LNCAP (cell line): ENCODE measurements at regions not wholly inside any gene's neighbourhood (a gene's known extent, or its start where the extent isn't known, plus 50 kb on each side); places are given as distances from the start of the nearest gene placed in this dataset.

Source experiments
- TF ChIP-seq, protein P1 (sequence below): fragments of 450-650 bp; IDR thresholded peaks from 2 replicates; pipeline ENCODE4 v1.5.1; 2017; ENCODE audit warnings: mild to moderate bottlenecking

DNA sequence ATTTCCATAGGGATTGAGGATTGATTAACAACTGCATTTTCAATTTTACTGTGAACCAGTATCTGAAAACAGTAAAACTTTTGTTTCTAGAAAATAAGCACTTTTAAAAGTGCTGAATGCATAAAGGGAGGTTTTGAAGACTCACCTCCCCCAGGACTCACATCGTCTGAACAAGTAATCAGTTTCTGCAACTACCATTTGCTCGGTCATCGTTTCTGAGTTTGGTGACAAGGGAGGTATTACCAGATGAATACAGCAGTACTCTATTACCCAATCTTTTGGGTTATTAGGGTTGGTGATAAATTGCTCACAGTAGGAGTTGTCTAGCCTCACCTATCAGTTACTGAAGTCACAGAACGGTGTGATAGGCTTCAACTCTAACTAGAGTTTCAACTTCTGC lies 234.5 kb upstream of the FN1 start:
- TF ChIP-seq, protein P1, sequence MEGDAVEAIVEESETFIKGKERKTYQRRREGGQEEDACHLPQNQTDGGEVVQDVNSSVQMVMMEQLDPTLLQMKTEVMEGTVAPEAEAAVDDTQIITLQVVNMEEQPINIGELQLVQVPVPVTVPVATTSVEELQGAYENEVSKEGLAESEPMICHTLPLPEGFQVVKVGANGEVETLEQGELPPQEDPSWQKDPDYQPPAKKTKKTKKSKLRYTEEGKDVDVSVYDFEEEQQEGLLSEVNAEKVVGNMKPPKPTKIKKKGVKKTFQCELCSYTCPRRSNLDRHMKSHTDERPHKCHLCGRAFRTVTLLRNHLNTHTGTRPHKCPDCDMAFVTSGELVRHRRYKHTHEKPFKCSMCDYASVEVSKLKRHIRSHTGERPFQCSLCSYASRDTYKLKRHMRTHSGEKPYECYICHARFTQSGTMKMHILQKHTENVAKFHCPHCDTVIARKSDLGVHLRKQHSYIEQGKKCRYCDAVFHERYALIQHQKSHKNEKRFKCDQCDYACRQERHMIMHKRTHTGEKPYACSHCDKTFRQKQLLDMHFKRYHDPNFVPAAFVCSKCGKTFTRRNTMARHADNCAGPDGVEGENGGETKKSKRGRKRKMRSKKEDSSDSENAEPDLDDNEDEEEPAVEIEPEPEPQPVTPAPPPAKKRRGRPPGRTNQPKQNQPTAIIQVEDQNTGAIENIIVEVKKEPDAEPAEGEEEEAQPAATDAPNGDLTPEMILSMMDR = no peak

DNA sequence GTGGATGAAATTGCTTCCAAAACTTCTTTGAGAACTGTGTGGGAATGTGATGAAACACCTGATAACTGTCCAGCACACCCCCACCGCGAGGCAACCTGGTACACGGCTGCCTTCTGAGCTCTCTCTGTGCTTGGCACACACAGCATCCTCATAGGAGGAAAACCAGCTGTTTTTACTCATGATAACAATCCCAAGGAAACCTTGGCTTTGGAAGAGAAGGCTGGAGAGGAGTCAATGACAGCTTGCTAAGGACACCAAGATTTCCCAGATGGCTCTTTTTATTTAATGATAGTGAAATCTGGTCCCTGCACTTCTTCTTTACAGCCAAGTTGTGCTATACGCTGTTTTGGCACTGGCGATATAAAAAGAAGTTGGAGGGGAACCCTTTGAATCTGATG lies 232.5 kb upstream of the FN1 start:
- TF ChIP-seq, protein P1 = no peak

DNA sequence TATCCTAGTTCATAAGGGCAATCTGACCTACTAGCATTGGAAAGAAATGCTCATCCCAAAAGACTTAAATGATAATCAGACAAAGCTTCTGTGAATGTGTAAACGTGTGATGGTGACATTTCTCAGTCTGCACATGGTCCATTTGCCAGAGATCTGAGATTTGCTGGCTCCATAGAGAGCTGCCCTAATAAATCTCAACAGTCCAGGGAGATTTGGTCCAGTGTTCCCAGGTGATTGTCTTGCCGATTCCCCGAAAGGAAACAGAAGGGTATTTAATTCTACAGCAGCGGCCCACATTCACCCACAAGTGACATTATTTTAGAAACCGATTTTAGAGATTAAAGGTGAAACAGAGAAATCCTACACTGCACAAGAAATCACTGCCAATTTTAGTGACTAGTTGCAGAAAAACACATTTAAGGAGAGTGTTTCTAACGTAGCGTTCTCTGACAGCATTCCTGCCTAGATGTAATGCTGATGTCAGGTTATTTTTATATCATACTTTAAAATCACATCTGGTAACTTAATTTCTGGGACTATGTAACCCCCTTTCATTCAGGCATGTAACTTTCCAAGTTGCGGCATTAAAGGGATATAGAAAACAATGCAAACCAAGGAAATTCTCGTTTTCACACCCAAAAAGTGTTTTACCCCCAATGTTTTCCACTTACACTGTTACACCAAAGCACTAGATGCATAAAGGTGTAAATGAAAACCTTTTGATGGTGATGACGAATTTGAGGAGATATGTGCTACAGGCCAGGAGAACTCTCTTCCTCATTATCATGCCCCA lies 231.9 kb upstream of the FN1 start:
- TF ChIP-seq, protein P1 = no peak

DNA sequence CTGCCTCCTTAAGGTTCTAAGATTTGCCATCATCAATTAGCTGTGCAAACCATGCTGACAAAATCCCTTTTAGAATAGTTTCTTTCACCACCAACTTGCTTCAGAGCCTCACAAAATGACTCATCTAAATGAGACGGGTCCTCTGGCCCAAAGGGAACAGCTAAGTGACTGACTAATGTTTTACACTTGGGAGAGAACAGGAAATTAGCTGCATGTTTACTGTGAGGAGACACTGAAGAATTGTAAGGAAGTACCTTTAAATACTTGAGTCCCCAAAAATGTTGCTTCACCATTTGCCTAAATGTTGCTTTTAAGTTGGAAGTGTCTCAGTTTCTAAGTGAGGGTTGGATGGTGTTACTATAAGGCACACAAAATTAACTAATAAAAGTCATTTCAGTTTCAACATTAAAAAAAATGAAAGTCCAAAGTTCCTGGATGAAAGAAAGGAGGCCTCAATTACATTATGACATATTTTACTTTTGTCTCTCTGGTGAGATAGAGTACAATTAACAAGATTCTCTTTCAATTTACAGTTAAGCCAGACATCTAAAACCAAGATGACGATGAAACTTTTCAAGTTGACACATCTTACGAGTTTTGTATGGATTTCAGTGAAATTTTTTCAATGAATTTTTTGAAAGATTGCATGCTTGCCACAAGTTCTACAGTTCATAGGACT lies 229.1 kb upstream of the FN1 start:
- TF ChIP-seq, protein P1 = no peak

DNA sequence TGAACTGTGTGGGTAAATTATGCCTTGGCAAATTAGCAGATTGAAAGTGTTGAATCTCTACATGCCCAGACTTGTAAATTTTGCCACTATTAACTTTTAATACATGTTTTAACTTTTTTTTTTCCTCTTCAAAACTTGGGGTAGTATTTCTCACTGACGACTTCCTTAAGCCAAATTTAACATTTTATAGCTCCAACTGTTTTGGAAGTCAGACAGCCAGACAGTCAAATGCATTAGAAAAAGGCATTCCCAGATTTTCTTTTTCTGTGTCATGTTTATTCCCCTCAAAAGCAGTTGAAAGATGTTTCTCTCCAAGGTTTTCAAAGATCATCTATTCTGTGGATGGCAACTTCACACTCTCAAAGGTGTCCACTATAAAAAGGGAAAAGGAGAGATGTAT lies 226.8 kb upstream of the FN1 start:
- TF ChIP-seq, protein P1 = no peak

DNA sequence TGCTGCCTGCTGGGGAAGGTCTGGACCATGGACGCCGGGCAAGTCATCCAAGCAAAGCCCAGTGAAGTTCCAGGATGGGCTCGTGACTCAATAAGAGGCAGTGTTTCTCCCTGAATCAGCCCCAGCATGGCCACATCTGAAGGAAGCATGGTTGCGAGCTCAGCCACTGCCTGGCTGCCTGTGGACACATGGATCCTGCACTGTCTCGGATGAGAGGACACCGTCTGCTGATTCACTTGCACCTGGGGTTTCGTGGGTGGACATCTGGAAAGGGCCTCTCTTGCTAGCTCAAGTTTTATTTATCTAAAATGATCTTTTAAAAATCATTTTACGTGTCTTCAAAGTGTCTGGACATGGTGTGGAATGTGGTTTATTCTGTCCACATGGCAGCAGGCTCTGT lies 224.8 kb upstream of the FN1 start:
- TF ChIP-seq, protein P1 = no peak

DNA sequence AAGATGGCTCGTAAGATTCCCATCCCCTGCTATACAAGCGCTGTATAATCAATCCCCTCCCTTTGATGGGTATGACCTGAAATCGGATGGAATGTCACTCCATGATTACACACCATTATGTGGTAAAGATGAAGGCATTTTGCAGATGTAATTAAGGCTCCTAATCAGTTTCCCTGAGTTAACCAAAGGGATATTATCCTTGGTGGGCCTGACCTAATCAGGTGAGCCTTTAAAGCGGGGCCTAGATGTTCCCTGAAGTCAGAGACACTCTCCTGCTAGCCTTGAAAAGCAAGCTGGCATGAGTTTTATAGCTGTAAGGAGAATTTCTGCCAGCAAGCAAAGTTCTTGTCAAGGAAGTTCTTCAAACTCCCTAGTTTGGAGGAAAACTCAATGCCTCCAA lies 223.8 kb upstream of the FN1 start:
- TF ChIP-seq, protein P1 = no peak
